GM19328 (cell line): ENCODE measurements at regions not wholly inside any gene's neighbourhood (a gene's known extent, or its start where the extent isn't known, plus 50 kb on each side); places are given as distances from the start of the nearest gene placed in this dataset.
A peak's percentile ranks its signal among the peaks of the same experiment; 100 is the strongest.

Source experiments
- ATAC-seq: cut with Tn5 transposase; IDR thresholded peaks from one replicate; pipeline ENCODE4 v1.9.1; 2021; ENCODE audit warnings: mild to moderate bottlenecking, moderate library complexity; ENCODE audit not compliant: unreplicated experiment

DNA sequence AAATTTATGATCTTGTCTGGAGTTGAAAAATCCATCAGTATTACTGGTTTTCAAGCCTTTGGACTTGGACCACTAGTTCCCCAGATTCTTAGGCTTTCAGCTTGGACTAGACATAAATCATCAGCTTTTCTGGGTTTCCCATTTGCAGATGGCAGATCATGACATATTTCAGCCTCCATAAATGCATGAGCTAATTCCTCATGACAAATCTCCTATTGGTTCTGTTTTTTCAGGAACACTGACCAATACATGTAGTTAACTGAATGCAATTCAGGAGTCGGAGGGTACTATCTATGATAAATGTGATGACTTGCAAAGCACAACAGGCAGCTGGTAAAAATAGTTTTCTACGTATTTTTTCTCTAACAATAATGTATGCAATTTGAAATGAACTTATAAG lies 635.6 kb downstream of the TRAM1L1 start:
- no peak for ATAC-seq

DNA sequence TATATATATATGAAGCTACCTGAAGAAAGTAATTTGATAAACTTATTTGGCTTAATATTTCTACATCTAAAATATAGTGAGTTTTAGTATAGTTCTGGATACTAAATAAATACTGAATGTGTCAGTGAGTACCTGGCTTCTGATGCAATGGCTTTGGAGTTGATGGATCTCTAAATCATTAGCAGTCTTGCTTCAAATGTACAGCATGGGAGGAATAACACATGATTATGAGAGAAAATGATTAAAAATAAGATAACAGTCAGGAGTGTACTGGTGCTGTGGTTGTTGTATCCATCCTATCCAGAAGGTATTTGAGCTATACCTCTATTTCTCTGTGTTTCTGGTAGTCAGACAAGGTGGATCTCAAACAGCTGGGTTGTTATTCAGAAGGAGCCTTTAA lies 641.3 kb downstream of the TRAM1L1 start:
- ATAC-seq = no peak

DNA sequence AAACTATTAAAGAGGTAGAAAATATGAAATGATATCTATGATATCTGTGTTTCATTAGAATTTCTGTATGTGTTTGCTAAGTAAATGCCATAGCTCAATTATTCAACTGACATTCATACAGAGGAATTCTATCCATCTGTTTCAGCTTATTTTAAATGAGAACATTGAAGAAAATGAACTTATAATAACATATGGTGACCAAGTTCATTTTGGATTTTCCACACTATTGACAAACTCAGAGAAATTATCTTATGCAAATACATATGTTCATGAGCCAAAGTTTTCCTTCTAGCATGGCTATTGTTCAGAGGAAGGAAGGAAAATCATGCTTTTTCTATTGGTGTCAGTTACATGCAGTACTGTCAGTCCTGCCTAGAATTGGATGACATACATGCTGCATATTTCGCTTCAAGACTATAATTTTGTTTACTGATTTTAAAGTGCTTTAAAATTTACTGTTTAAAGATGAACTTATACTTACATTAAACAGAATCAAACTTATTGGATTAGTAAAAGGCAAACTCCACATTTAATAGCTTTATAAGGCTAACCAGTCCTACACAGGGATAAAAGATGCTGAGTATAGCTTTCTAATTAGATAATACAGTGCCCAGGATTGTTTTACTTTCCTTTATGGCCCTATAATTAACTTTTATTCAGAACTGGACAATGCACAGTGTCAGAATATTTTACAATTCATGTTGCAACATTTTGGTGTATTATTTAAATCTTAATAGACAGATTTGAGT lies 646.2 kb downstream of the TRAM1L1 start:
- ATAC-seq = no peak

DNA sequence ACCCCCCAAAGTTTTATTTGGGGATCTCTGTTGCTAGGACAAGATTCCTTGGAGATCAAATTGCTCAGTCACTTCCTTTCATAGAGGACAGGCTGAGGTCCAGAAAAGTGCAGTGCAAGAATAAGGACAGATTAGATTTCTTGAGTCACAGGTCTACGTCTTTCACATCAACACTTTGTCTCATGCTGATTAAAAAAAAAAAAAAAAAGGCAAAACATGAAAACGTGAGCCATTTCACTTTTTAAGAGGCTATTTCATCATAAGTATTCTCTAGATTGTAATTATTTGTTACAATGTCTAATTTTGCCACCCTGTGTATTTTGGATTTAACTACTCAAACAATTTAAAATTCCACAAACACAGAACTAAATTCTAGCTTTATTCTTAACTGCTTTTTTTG lies 647.0 kb downstream of the TRAM1L1 start:
- ATAC-seq = no peak

DNA sequence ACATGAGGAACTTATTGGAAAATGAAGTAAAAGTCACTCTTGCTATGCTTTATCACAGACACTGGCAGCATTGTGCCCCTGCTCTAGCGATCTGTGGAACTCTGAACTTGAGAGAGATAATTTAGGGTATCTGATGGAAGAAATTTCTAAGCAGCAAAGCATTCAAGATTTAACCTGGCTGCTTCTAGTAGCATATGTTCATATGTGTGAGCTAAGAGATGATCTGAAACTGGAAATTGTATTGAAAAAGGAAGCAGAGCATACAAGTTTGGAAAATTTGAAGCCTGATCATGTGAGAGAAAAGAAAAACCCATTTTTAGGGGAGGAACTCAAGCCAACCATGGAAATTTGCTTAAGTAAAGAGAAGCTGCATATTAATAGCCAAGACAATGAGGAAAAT lies 657.7 kb downstream of the TRAM1L1 start:
- ATAC-seq = no peak

DNA sequence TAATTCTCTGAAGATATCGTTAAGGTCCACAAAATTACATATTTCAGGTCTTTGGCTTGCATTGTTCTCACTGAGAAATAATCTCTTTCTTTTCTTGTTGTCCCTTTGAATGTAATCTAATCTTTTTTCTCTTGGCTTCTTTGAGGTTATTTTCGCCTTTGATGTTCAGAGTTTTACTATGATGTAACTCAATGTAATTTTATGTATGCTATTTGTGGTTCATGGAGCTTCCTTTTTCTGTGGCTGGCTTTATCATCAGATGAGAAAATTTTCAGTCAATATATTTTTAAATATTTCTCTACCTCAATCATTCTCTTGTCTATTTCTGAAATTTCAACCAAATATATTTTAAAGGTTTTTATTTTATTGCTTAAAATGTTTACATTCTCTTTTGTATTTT lies 672.2 kb downstream of the TRAM1L1 start:
- ATAC-seq = no peak

DNA sequence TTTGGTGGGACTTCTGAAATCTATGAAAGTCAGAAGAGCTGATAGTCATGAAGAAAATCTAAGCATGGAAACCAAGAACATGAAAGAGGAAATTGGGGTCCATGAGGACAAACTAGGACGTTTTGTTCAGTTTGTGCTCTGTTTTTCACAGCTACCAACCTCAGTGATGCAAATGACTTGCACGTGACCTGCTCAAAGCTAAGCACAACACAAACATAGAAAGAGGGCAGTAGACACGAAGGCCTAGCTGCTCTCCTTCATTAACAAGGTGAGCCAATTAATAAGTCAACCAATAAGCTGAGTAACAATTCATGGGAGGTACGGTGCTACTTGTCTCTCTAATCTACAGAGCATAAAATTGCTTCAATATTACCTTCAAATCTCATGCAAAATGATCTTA lies 684.1 kb downstream of the TRAM1L1 start:
- no peak for ATAC-seq

DNA sequence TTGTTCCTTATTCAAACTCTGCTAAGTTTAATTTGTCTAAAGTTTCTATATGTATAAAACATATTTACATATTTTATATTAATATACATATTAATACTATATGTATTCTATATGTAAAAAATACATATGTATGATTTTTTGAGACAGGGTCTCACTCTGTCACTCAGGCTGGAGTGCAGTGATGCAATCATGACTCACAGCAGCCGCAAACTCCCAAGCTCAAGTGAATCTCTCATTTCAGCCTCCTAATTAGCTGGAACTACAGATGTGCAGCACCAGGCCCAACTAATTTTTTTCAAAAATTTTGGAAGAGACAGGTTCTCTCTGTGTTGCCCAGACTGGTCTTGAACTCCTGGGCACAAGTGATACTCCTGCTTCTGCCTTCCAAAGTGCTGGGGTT lies 684.9 kb downstream of the TRAM1L1 start:
- no peak for ATAC-seq

DNA sequence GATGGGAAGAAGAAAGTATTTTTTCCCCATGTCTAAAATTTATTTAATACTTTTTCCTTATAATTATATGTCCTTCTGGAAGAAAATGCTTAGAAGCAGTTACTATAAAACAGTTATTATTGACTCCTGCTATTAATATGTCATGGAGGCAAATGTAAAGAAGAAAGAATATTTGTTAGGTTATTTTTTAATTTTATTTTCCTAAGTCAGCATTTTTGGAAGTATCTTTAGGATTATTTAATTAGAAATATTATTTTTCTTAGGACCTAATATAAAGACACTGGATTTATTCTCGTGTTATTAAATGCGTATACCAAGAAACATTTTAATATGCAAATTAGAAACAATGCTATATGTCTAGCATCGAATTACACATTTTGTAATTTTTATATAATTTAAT lies 687.7 kb downstream of the TRAM1L1 start:
- no peak for ATAC-seq

DNA sequence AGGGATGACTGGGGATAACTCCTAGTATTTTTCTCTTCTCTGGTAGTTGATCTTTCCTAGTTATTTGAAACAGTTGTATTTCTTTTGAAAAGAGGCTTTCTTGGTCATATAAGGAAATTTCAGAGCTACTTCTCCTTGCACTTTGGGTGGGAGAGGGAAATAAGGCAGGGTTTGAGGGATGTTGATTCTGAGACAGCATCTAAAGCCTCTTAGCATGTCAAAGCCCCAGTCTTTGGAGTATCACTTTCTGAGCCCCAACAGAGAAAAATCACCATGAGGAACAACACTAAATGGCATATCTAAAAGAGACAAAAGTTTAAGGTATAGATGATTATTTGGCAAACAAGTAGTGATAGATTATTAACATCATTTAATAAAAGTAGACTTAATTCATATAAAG lies 688.1 kb downstream of the TRAM1L1 start:
- ATAC-seq = no peak

DNA sequence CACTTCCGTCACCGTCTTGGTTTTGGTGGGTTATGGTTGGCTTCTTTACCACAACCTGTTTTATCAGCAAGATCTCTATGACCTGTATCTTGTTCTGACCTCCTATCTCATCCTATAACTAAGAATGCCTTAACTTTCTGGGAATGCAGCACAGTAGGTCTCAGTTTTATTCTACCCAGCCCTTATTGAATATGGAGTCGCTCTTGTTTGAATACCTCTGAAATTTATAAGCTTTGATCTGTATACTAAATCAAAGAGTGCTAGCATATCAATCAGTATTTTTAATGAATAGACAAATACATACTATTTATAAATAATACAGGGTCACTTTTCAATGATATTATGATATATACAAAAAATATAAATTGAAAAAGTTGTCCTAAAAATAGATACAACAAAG lies 690.0 kb downstream of the TRAM1L1 start:
- no peak for ATAC-seq

DNA sequence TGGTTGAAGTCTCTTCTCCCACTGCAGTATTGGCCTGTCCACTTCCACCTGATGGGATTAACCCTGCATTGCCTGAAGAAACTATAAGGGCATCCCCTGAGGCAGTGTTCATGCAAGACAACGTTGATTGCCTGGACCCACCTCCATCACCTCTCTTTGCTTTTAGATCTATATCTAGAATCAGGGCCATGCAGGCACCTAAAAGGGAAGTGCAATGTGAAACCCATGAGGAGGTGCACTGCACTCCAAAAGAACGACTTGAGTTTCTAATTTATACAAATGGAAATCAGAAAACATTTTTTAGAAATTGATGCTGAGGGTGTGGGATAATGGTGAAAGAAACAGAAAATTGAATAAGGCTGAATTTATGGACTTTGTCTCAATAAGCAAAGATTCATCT lies 694.4 kb downstream of the TRAM1L1 start:
- no peak for ATAC-seq

DNA sequence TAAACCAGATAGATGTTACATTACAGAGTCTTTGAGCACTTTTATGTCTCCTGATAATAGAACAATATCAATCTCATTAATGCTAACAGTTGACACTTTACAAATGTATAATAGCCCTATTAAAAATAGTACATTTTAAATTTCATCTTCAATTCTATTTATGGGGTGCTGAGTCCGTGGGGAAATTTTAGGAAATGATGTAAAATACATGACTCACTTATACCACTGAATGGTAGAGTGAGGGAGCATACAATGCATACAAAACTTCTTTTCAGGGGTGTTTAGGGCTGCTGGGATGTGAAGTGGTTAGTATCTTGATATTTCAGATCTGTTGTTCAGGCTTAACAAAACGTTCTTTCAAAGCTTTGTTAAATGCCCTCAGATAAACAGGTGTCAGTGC lies 696.2 kb downstream of the TRAM1L1 start:
- ATAC-seq = no peak

DNA sequence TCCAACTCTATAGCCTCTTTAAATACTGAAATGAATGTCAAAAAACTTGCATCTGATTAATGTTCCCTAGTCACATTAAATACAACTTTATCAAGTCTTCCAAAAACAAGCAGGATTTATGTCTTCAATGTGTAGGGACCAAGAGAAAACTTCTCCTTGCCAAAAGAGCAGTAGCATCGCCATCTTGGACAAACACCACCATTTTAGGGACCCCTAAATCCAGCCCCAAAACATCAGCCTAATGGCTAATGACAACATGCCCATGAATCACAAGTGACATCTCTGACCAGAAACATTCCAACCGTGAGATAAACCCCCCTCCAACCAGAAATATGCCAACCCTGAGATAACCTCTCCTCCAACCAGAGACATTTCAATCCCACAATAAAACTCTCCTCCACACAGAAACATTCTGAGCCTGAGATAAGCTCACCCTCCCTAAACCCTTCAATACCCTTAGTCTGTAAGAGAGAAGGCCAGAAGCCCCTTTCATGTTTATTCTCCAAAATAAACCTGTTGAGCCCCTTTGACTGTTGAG lies 697.4 kb downstream of the TRAM1L1 start:
- no peak for ATAC-seq

DNA sequence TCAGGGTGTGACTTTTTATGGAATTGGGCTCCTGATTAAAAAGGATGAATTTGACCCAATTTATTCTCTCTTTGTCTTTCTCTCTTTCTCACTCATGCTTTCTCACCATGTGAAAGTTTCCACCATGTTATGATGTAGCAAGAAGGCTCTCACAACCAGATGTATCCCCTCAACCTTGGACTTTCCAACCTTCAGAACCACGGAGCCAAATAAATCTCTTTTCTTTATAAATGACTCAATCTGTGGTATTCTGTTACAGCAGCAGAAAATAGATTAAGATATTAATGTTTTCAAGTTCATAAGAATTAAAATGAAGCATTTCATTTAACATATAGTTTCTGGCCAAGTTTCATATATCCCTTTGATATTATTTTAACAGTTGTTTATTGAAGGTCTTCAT lies 698.5 kb downstream of the TRAM1L1 start:
- ATAC-seq = no peak

DNA sequence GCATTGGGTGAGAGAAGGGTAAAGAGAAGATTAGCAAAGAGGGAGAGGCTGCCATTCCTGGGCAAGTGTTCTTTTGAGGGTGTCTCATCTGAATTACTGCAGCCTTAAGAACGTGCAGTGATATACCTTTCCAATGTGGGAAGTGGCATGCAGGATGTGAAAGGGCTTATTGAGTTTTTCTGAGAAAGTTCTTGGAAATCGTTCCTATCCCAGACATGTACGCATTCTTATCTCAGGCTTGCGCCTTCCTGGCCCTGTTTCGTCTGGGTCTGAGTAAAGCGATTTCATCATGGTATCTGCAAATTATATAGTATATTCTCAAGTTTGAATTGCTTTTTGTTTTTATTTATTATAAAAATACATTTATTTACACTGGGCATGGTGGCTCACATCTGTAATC lies 699.8 kb downstream of the TRAM1L1 start:
- no peak for ATAC-seq

DNA sequence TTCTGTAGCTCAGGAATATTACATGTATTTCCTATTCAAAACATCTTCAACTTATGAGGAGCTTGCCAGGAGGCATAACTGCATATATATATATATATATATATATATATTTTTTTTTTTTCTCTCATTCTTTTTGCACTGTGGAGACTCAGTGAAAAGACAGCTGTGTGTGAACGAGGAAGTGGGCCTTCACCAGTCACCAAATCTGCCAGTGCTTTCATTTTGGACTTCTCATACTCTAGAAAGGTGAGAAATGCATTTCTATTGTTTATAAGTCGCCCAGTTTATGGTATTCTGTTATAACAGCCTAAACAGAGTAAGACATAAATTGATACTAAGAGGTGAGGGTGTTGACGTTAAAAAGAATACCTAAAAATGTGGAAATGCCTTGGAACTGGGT lies 710.6 kb downstream of the TRAM1L1 start:
- peak; percentile 55 for ATAC-seq

DNA sequence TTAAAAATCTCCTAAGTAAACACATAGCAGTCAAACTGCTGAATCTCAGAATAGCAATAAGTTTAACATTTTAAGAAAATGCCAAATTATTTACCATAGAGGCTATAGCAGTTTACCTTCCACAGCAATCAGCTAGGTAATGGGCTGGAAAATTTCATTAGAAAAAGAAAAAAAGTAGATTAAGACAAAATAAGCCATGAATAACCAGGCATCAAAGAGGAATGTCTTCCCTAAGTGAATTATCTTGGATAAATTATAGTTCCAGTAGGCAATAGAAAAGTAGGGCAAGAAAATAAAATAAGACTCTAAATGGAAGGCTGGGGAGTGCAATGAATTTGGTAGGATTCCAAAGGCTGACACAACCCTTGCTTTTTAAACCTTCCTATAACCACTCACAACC lies 722.8 kb downstream of the TRAM1L1 start:
- no peak for ATAC-seq

DNA sequence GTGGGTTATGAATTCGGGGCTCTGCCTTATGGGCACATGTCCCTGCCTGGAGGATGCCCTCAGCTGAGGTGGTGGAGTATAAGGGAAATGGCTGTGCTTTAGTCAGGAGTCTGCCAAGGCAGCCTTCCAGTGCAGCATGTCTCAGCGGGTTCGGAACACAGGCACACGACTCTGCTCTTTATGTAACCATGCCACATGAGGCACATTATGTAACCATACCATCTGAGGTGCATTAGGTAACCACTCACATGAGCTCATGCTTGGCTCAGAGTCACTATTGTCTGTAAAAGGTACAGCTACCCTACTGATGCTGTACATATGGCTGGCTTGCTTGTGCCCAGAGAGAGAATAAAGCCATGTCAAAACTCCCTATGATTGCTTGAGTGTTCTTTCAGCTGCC lies 723.6 kb downstream of the TRAM1L1 start:
- no peak for ATAC-seq

DNA sequence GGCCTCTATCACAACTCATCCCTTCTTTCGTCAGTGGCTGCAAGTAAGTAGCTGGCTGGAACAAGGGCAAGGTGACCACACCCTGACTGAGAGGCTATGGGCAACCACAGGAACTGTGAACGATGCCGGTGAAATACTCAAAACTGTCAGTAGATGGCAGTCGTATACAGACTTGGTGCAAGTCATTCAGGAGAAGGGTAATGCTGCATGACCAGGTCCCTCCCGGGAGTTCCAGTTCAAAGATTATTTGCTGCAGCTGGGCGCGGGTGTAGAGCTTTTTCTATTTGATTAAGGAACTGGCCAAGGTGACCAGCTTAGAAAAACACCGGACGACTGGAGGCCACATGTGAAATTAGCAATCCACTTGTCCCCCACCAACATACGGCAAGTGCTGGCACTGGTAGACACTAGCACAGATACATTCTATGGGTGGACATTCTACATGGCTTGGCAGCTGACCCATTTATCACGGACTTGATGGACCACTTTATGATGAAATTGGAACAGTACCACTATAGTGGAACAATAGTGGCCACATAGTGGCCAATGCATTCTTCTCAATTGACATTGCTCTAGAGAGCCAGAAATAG lies 726.6 kb downstream of the TRAM1L1 start:
- ATAC-seq = peak; percentile 95

DNA sequence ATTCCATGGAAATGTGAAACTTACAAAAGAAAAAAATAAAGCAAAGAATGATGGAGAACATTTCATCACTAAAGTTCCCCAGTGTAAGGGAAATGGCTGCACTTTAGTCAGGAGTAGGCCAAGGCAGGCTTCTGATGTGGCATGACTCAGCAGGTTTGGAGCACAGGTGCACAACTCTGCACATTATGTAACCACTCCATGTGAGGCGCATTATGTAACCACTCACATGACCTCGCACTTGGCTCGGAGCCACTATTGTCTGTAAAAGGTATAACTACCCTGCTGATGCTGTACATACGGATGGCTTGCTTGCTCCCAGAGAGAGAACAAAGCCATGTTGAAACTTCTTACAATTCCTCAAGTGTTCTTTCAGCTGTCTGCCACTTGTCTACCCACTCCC lies 727.6 kb downstream of the TRAM1L1 start:
- ATAC-seq = no peak

DNA sequence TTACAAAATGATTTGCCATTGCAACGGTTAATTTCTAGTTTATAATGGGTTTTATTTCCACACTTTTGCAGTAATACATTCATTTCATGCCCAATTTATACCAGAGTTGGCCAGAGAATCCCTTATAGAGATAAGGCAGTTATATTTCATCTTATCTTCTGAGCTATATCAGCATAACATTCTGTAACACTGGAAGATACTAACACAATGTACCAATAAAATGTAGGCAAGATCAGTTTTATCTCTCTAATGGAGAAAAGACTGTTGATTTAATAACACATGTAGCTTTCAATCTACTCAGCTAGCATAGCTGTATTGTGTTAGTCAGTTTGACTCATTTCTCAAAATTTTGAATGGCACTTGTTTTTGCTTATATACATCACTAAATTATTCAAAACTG lies 738.6 kb downstream of the TRAM1L1 start:
- ATAC-seq = no peak

DNA sequence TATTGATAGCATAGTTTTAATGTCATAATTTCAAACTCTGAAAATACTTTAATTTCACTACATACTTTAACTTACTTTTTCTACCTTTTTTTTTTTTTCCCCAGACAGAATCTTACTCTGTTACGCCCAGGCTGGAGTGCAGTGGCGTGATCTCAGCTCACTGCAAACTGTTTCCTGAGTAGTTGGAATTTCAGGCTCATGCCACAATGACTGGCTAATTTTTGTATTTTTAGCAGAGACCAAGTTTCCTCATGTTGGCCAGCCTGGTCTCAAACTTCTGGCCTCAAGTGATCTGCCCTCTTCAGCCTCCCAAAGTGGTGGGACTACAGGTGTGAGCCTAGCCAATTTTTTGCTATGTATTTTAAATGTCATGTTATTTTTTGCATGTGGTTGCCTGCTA lies 741.6 kb downstream of the TRAM1L1 start:
- ATAC-seq = no peak
